Suprapubic skin (tissue), 4 donors: ENCODE measurements at regions not wholly inside any gene's neighbourhood (a gene's known extent, or its start where the extent isn't known, plus 50 kb on each side); places are given as distances from the start of the nearest gene placed in this dataset.

ENCODE experiments used
- DNase-seq, 2 donors: peaks; one replicate each; pipeline ENCODE4 v3.0.0-alpha.2; 2019; ENCODE audit warnings: low spot score in 2 of 2
- H3K27ac ChIP-seq: fragments of 200-600 bp; sonication (generic); one replicate; pipeline ENCODE4 v1.5.1; 2019
- H3K27me3 ChIP-seq: fragments of 200-600 bp; sonication (generic); one replicate; pipeline ENCODE4 v1.5.1; 2019
- H3K36me3 ChIP-seq: fragments of 200-600 bp; sonication (generic); one replicate; pipeline ENCODE4 v1.5.1; 2019
- H3K4me1 ChIP-seq: fragments of 200-600 bp; sonication (generic); one replicate; pipeline ENCODE4 v1.5.1; 2019
- H3K4me3 ChIP-seq: fragments of 200-600 bp; sonication (generic); one replicate; pipeline ENCODE4 v1.5.1; 2019; ENCODE audit warnings: mild to moderate bottlenecking
- H3K9me3 ChIP-seq: fragments of 200-600 bp; sonication (generic); one replicate; pipeline ENCODE4 v1.5.1; 2019
- CTCF ChIP-seq, 2 donors: fragments of 200-600 bp in 1 of 2; fragments of 450-650 bp in 1 of 2; sonication (generic) in 1 of 2; IDR thresholded peaks; one replicate each; pipeline ENCODE4 v1.5.1; 2016 to 2019; ENCODE audit warnings: antibody characterized with exemption in 2 of 2, mild to moderate bottlenecking in 1 of 2, moderate library complexity in 1 of 2
- EP300 ChIP-seq: sonication (generic); formaldehyde crosslinking; IDR thresholded peaks from one replicate; pipeline ENCODE4 v1.6.1; 2017; ENCODE audit warnings: antibody characterized with exemption
- POLR2A ChIP-seq, 2 donors: fragments of 450-650 bp; IDR thresholded peaks; one replicate each; pipeline ENCODE4 v1.6.1; 2017; ENCODE audit warnings: antibody characterized with exemption in 2 of 2, mild to moderate bottlenecking in 2 of 2, moderate library complexity in 2 of 2
- POLR2AphosphoS5 ChIP-seq, 3 donors: sonication (generic); formaldehyde crosslinking; IDR thresholded peaks; one replicate each; pipeline ENCODE4 v1.6.1; 2017; ENCODE audit warnings: antibody characterized with exemption in 3 of 3
- WGBS: methylation state at CpG from one replicate; pipeline ENCODE4 v1.1.5; 2018; 5-methylcytosine and 5-hydroxymethylcytosine counted together

- H3K9me3 ChIP-seq, result no peaks in the 10 kb centered on the region
- H3K4me1 ChIP-seq, result no peaks in the 10 kb centered on the region
- TF ChIP-seq CTCF (IDR thresholded peaks at IDR 0.05) (no peak), POLR2AphosphoS5 (IDR thresholded peaks at IDR 0.05) (no peak), EP300 (no peak)
- H3K27me3 ChIP-seq, result no peaks in the 10 kb centered on the region
- no peak overlapping the region for H3K4me3 ChIP-seq
- no peak overlapping the region for H3K27ac ChIP-seq
- 88% methylated on average over 3 of the region's 3 CpGs for WGBS
- H3K36me3 ChIP-seq, result no peaks in the 10 kb centered on the region
- no peak for DNase-seq
Observed at GRCh38 chr4:100674976-100675375, 157.2 kb upstream of the EMCN start.

DNA sequence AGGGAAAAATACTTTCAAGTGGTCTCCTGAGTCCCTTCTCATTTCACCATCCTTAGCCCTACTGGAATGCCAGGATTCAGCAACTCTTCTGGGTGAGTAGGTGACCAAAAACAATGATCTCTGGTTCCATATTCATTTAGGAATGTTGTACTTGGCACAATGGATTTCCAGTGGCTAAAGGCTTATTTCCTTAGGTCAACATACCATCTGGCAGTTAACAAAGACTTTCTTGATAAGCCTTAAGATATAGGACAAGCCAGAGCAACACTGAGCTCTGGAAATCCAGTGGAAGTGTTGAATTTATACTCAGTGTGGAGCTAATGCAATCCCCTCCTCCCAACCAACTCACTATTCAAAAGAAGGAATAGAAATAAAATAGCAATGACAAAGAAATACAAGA lies 139.4 kb upstream of the EMCN start:
- Histone ChIP-seq H3K4me3 (no peak overlapping the region), H3K36me3 (no peaks in the 10 kb centered on the region), H3K4me1 (no peaks in the 10 kb centered on the region), H3K27ac (no peak overlapping the region), H3K9me3 (no peaks in the 10 kb centered on the region), H3K27me3 (no peaks in the 10 kb centered on the region)
- DNase-seq, result no peak
- TF ChIP-seq POLR2A (IDR thresholded peaks at IDR 0.05), result no peak
- TF ChIP-seq CTCF (IDR thresholded peaks at IDR 0.05), result no peak
- no peak for TF ChIP-seq POLR2AphosphoS5 (IDR thresholded peaks at IDR 0.05)
- TF ChIP-seq EP300, result no peak

DNA sequence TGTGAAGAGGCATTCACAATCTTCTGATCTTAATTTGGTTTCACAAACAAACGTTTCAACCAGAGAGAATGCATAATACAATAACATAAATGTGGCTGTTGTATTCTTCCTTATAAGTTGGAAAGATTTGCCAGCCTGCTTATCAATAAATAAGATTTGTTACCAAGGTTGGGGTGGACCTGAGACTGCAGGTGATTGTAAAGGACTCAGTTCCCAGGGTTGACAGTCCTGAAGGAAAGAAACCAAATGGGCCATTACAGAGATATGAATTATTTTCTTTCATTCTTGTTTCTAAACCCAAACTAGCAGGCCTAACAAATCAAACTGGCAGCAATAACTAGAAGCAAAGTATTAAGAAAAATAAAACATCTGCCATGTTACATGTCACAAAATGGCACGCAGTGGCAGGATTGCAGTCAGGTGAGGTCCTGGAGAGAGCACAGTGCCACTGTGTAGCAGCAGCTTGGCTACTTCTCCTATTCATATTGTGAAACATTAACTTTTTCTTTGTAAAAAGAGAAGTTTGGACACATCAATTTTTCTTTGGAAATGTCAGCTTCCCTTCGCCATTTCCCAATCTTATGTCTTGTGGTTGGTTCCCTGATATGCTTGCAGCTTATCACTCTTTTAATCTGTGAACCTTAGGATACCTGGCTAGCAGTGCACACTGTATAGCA lies 133.8 kb upstream of the EMCN start:
- Histone ChIP-seq H3K27me3 (no peaks in the 10 kb centered on the region), H3K36me3 (no peaks in the 10 kb centered on the region), H3K4me3 (no peak overlapping the region), H3K4me1 (peaks cover 6% of the 10 kb centered on the region), H3K27ac (no peak overlapping the region), H3K9me3 (no peaks in the 10 kb centered on the region)
- no peak for DNase-seq
- TF ChIP-seq POLR2AphosphoS5 (IDR thresholded peaks at IDR 0.05) (no peak), EP300 (no peak), CTCF (IDR thresholded peaks at IDR 0.05) (no peak), POLR2A (IDR thresholded peaks at IDR 0.05) (no peak)
- 76% methylated on average over 3 of the region's 3 CpGs for WGBS

GRCh38 chr4:100649417-100649816 lies 131.6 kb upstream of the EMCN start:
- no peaks in the 10 kb centered on the region for H3K9me3 ChIP-seq
- no peak for DNase-seq
- peaks cover 6% of the 10 kb centered on the region for H3K4me1 ChIP-seq
- no peaks in the 10 kb centered on the region for H3K27me3 ChIP-seq
- H3K27ac ChIP-seq, result no peak overlapping the region
- H3K4me3 ChIP-seq, result no peak overlapping the region
- TF ChIP-seq CTCF (IDR thresholded peaks at IDR 0.05), result no peak
- no peak for TF ChIP-seq POLR2A (IDR thresholded peaks at IDR 0.05)
- TF ChIP-seq POLR2AphosphoS5 (IDR thresholded peaks at IDR 0.05), result no peak
- TF ChIP-seq EP300, result no peak
- 45% methylated on average over 1 of the region's 1 CpG for whole genome bisulfite sequencing
- H3K36me3 ChIP-seq, result no peaks in the 10 kb centered on the region

- no peak overlapping the region for H3K4me3 ChIP-seq
- DNase-seq, result no peak
- no peaks in the 10 kb centered on the region for H3K9me3 ChIP-seq
- no peak overlapping the region for H3K27ac ChIP-seq
- no peaks in the 10 kb centered on the region for H3K27me3 ChIP-seq
- no peak for TF ChIP-seq CTCF (IDR thresholded peaks at IDR 0.05)
- TF ChIP-seq POLR2AphosphoS5 (IDR thresholded peaks at IDR 0.05), result no peak
- TF ChIP-seq POLR2A (IDR thresholded peaks at IDR 0.05), result no peak
- TF ChIP-seq EP300, result no peak
- H3K36me3 ChIP-seq, result no peaks in the 10 kb centered on the region
- 76% methylated on average over 3 of the region's 3 CpGs for whole genome bisulfite sequencing
- H3K4me1 ChIP-seq, result peaks cover 6% of the 10 kb centered on the region
Observed at GRCh38 chr4:100644150-100644549, 126.3 kb upstream of the EMCN start.
